ENCODE measurements at regions not wholly inside any gene's neighbourhood (a gene's known extent, or its start where the extent isn't known, plus 50 kb on each side); places are given as distances from the start of the nearest gene placed in this dataset.

DNA sequence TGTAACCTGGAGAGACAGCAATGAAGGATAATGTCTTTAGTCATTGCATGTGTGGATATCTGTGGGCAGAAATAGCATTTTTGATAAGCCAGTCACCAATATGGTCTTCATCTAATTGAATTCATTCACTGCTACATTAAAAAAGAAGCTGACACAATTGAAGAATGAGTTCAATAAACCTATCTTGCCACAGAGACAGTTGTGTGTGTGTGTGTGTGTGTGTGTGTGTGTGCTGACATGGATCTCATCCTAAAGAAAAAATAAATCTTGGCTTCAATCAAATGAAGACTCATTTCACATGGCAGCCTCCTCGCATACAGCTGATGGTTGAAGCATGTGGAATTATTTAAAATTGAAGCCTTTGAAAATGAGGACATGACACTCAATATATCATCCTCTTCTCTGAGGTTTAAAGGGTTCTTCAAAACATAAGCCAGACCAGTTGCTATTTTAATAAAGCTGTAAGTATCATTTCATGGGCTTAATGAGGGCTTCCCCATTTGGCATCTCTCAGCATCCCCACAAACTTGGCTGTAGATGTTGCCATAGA lies 118.5 kb upstream of the PTPN3 start:
- no CpG with 5 or more reads among the region's 1 CpG for WGBS, 2 experiments (ENCODE audit: extremely low coverage in 2 of 2, insufficient read length in 1 of 2)
- Histone ChIP-seq H3K56ac (ENCODE audit: extremely low read depth, insufficient read depth, low read length) (no peak overlapping the region), H3K36me3 (ENCODE audit: control insufficient read depth, insufficient read depth, low read length) (no peaks in the 10 kb centered on the region), H3K14ac (replicated peaks; ENCODE audit: low read depth, low read length) (no peak overlapping the region), H4K5ac (ENCODE audit: low read depth, low read length) (no peak overlapping the region), H3K9ac (ENCODE audit: low read depth, low read length) (no peak overlapping the region), H3K4ac (ENCODE audit: low read depth, low read length) (no peak overlapping the region), H2AK9ac (replicated peaks; ENCODE audit: low read depth, low read length, poor library complexity) (no peak overlapping the region), H3K79me1 (ENCODE audit: low read depth in 1 of 2, low read length in 2 of 2) (no peaks in the 10 kb centered on the region), H3K4me2 (ENCODE audit: low read depth, low read length) (no peak overlapping the region), H3K27me3 (ENCODE audit: control insufficient read depth, insufficient read depth, low read length) (peaks cover 15% of the 10 kb centered on the region), H3K9me3 (ENCODE audit: control insufficient read depth, insufficient read depth, low read length) (peaks cover 4% of the 10 kb centered on the region), H2BK120ac (ENCODE audit: low read depth, low read length) (no peak overlapping the region), H3K23ac (ENCODE audit: low read depth, low read length) (no peak overlapping the region), H3K4me1 (ENCODE audit: control insufficient read depth, insufficient read depth, low read length) (no peaks in the 10 kb centered on the region), H2BK15ac (ENCODE audit: low read depth, low read length) (no peak overlapping the region), H4K20me1 (ENCODE audit: insufficient read depth, low read length) (no peaks in the 10 kb centered on the region), H4K8ac (ENCODE audit: low read depth in 2 of 2, low read length in 2 of 2) (no peak overlapping the region), H3K27ac (ENCODE audit: insufficient read depth, low read length) (no peak overlapping the region), H4K91ac (ENCODE audit: insufficient read depth, low read depth, low read length) (no peak overlapping the region), H3K4me3 (ENCODE audit: insufficient read depth, low read depth, low read length) (no peak overlapping the region), H2BK5ac (ENCODE audit: low read depth, low read length, poor library complexity, severe bottlenecking) (no peak overlapping the region), H2AK5ac (ENCODE audit: low read depth, low read length) (no peak overlapping the region), H2BK20ac (ENCODE audit: low read depth, low read length) (no peak overlapping the region), H3K9me1 (ENCODE audit: insufficient read depth, low read length) (no peaks in the 10 kb centered on the region), H2AFZ (replicated peaks; ENCODE audit: low read length, poor library complexity) (no peak overlapping the region), H3K18ac (ENCODE audit: low read depth, low read length) (no peak overlapping the region)
- TF ChIP-seq, protein P1, sequence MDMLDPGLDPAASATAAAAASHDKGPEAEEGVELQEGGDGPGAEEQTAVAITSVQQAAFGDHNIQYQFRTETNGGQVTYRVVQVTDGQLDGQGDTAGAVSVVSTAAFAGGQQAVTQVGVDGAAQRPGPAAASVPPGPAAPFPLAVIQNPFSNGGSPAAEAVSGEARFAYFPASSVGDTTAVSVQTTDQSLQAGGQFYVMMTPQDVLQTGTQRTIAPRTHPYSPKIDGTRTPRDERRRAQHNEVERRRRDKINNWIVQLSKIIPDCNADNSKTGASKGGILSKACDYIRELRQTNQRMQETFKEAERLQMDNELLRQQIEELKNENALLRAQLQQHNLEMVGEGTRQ (IDR thresholded peaks at IDR 0.05; ENCODE audit: low read depth, low read length) = no peak
- no peak for TF ChIP-seq RAD21 (IDR thresholded peaks at IDR 0.05; ENCODE audit: low read length)
- TF ChIP-seq BHLHE40 (IDR thresholded peaks at IDR 0.05; ENCODE audit: low read depth, low read length) = no peak
- no peak for TF ChIP-seq SMC3 (IDR thresholded peaks at IDR 0.05; ENCODE audit: low read depth, low read length)
- no peak for TF ChIP-seq CEBPB (IDR thresholded peaks at IDR 0.05; ENCODE audit: low read depth, low read length)
- no peak for TF ChIP-seq RFX5 (IDR thresholded peaks at IDR 0.05; ENCODE audit: low read depth, low read length)
- TF ChIP-seq, protein P2, sequence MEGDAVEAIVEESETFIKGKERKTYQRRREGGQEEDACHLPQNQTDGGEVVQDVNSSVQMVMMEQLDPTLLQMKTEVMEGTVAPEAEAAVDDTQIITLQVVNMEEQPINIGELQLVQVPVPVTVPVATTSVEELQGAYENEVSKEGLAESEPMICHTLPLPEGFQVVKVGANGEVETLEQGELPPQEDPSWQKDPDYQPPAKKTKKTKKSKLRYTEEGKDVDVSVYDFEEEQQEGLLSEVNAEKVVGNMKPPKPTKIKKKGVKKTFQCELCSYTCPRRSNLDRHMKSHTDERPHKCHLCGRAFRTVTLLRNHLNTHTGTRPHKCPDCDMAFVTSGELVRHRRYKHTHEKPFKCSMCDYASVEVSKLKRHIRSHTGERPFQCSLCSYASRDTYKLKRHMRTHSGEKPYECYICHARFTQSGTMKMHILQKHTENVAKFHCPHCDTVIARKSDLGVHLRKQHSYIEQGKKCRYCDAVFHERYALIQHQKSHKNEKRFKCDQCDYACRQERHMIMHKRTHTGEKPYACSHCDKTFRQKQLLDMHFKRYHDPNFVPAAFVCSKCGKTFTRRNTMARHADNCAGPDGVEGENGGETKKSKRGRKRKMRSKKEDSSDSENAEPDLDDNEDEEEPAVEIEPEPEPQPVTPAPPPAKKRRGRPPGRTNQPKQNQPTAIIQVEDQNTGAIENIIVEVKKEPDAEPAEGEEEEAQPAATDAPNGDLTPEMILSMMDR (conservative IDR thresholded peaks at IDR 0.05; ENCODE audit: low read depth, low read length) = no peak
- TF ChIP-seq, protein P3, sequence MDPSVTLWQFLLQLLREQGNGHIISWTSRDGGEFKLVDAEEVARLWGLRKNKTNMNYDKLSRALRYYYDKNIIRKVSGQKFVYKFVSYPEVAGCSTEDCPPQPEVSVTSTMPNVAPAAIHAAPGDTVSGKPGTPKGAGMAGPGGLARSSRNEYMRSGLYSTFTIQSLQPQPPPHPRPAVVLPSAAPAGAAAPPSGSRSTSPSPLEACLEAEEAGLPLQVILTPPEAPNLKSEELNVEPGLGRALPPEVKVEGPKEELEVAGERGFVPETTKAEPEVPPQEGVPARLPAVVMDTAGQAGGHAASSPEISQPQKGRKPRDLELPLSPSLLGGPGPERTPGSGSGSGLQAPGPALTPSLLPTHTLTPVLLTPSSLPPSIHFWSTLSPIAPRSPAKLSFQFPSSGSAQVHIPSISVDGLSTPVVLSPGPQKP (IDR thresholded peaks at IDR 0.05; ENCODE audit: borderline replicate concordance, low read depth, low read length) = no peak
- TF ChIP-seq MAFK (IDR thresholded peaks at IDR 0.05; ENCODE audit: low read depth, low read length) = no peak
- TF ChIP-seq NFE2L2 (IDR thresholded peaks at IDR 0.05; ENCODE audit: low read depth, low read length) = no peak
- no peak for TF ChIP-seq FOS (IDR thresholded peaks at IDR 0.05; ENCODE audit: low read depth, low read length)
- TF ChIP-seq MAZ (IDR thresholded peaks at IDR 0.05; ENCODE audit: borderline replicate concordance, low read depth, low read length) = no peak
- TF ChIP-seq CHD1 (IDR thresholded peaks at IDR 0.05; ENCODE audit: low read depth, low read length) = no peak
- no peak for DNase-seq
- intact Hi-C loops (cut with micrococcal nuclease) (no loop called here), in situ Hi-C loops (cut with MboI; ENCODE audit: low sequenced_read_pairs) (no loop called here), dilution Hi-C loops (cut with HindIII; ENCODE audit: low sequenced_read_pairs, unreplicated experiment) (no loop called here)
- CTCF ChIA-PET = no interaction called here
- BruUV-seq (replicated peaks) = no TSS peak
- POLR2A ChIA-PET (ENCODE audit: unreplicated experiment) = no interaction called here
- no peak for ATAC-seq (ENCODE audit: low read depth)

All from IMR-90 (cell line).